Right lobe of liver (tissue), 4 donors: ENCODE measurements at regions not wholly inside any gene's neighbourhood (a gene's known extent, or its start where the extent isn't known, plus 50 kb on each side); places are given as distances from the start of the nearest gene placed in this dataset.
"Not testable (repeated sequence)": the region's sequence is repeated elsewhere in the genome, so short reads cannot be mapped to it uniquely, and the experiment has no call there.

Source experiments
- POLR2A ChIP-seq: fragments of 450-650 bp; IDR thresholded peaks from one replicate; pipeline ENCODE4 v1.6.1; 2017; ENCODE audit warnings: antibody characterized with exemption, mild to moderate bottlenecking
- TF ChIP-seq, protein P1 (sequence below), 4 donors: fragments of 200-600 bp in 3 of 4; fragments of 450-650 bp in 1 of 4; IDR thresholded peaks; one replicate each; pipeline versions ENCODE4 v1.5.1 to v1.8.0; 2016 to 2022; ENCODE audit warnings: antibody characterized with exemption in 4 of 4, mild to moderate bottlenecking in 2 of 4
- donor health status: DM: no; HTN: no; CAD: no.
- donor health status: DM: no; HTN: no; CAD: no.
- donor health status: DM: no; HTN: yes; CAD: no.

DNA sequence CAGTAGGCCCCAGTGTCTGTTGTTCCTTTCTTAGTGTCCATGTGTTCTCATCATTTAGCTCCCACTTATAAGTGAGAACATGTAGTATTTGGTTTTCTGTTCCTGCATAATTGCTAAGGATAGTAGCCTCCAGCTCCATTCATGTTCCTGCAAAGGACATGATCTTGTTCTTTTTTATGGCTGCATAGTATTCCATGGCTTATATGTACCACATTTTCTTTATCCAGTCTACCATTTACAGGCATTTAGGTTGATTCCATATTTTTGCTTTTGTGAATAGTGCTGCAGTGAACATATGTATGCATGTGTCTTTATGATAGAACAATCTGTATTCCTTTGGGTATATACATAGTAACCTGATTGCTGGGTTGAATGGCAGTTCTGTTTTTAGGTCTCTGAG is 134.4 kb upstream of the MON1B start:
- TF ChIP-seq, protein P1, sequence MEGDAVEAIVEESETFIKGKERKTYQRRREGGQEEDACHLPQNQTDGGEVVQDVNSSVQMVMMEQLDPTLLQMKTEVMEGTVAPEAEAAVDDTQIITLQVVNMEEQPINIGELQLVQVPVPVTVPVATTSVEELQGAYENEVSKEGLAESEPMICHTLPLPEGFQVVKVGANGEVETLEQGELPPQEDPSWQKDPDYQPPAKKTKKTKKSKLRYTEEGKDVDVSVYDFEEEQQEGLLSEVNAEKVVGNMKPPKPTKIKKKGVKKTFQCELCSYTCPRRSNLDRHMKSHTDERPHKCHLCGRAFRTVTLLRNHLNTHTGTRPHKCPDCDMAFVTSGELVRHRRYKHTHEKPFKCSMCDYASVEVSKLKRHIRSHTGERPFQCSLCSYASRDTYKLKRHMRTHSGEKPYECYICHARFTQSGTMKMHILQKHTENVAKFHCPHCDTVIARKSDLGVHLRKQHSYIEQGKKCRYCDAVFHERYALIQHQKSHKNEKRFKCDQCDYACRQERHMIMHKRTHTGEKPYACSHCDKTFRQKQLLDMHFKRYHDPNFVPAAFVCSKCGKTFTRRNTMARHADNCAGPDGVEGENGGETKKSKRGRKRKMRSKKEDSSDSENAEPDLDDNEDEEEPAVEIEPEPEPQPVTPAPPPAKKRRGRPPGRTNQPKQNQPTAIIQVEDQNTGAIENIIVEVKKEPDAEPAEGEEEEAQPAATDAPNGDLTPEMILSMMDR (IDR thresholded peaks at IDR 0.05): not testable (repeated sequence)
- not testable (repeated sequence) for TF ChIP-seq POLR2A
